WTC11 (cell line): ENCODE measurements at regions not wholly inside any gene's neighbourhood (a gene's known extent, or its start where the extent isn't known, plus 50 kb on each side); places are given as distances from the start of the nearest gene placed in this dataset.
A peak's percentile ranks its signal among the peaks of the same experiment; 100 is the strongest.

Source experiments
- ATAC-seq: fragments of 200-7000 bp; cut with Tn5 transposase; 2 replicates; pipeline ENCODE4 v1.10.0; 2021; ENCODE audit warnings: mild to moderate bottlenecking, moderate library complexity
- CTCF ChIA-PET: fragments of 300-600 bp; sonication (Branson Sonifier 250); formaldehyde crosslinking; loops from one replicate; lab custom pipeline; 2021; ENCODE audit warnings: antibody characterized with exemption; lab: Charles Lee
- POLR2A ChIA-PET: fragments of 350-600 bp; sonication (Branson Sonifier 250); formaldehyde crosslinking; loops from one replicate; lab custom pipeline; 2021; ENCODE audit warnings: antibody characterized with exemption; lab: Charles Lee
- DNase-seq: peaks from one replicate; pipeline ENCODE4 v3.0.0; 2021; ENCODE audit warnings: low spot score
- H3K27ac Mint-ChIP-seq: 2 replicates; pipeline ENCODE4 v1.8.0; 2021; ENCODE audit warnings: mixed read lengths
- H3K27me3 Mint-ChIP-seq: 2 replicates; pipeline ENCODE4 v1.8.0; 2021; ENCODE audit warnings: low read depth, mild to moderate bottlenecking, moderate library complexity, mixed read lengths
- H3K36me3 Mint-ChIP-seq: 2 replicates; pipeline ENCODE4 v1.8.0; 2021; ENCODE audit warnings: mixed read lengths
- H3K4me1 Mint-ChIP-seq: 2 replicates; pipeline ENCODE4 v1.8.0; 2022; ENCODE audit warnings: mixed read lengths
- H3K4me3 Mint-ChIP-seq: 2 replicates; pipeline ENCODE4 v1.8.0; 2021; ENCODE audit warnings: mild to moderate bottlenecking, moderate library complexity, mixed read lengths
- H3K9me3 Mint-ChIP-seq: 2 replicates; pipeline ENCODE4 v1.8.0; 2021; ENCODE audit warnings: mixed read lengths
- AFF4 ChIP-seq: sonication (generic); formaldehyde crosslinking; IDR thresholded peaks from 2 replicates; pipeline ENCODE4 v1.8.1; 2023; ENCODE audit warnings: mild to moderate bottlenecking, missing genetic modification reagents, borderline replicate concordance
- ATF6 ChIP-seq: sonication (generic); formaldehyde crosslinking; IDR thresholded peaks from 2 replicates; pipeline ENCODE4 v1.8.1; 2023; ENCODE audit warnings: mild to moderate bottlenecking, missing genetic modification reagents
- CDX4 ChIP-seq: fragments of 250-450 bp; sonication (Bioruptor Pico); IDR thresholded peaks from 2 replicates; pipeline ENCODE4 v1.9.0; 2021; ENCODE audit warnings: moderate library complexity, mild to moderate bottlenecking, inconsistent platforms, borderline replicate concordance
- CREM ChIP-seq: sonication (generic); formaldehyde crosslinking; IDR thresholded peaks from 2 replicates; pipeline ENCODE4 v1.8.1; 2022; ENCODE audit warnings: mild to moderate bottlenecking, missing genetic modification reagents, moderate library complexity
- EMX1 ChIP-seq: fragments of 250-450 bp; sonication (Bioruptor Pico); IDR thresholded peaks from 2 replicates; pipeline ENCODE4 v1.8.0; 2021; ENCODE audit warnings: mild to moderate bottlenecking
- FOXP1 ChIP-seq: sonication (generic); formaldehyde crosslinking; IDR thresholded peaks from 2 replicates; pipeline ENCODE4 v1.8.0; 2022; ENCODE audit warnings: missing genetic modification reagents, mild to moderate bottlenecking, moderate library complexity, borderline replicate concordance
- FOXP4 ChIP-seq: sonication (generic); formaldehyde crosslinking; IDR thresholded peaks from 2 replicates; pipeline ENCODE4 v1.8.0; 2022; ENCODE audit warnings: mild to moderate bottlenecking, missing genetic modification reagents
- GABPB1 ChIP-seq: sonication (generic); formaldehyde crosslinking; IDR thresholded peaks from 2 replicates; pipeline ENCODE4 v1.8.1; 2023; ENCODE audit warnings: mild to moderate bottlenecking, missing genetic modification reagents
- KAT7 ChIP-seq: sonication (generic); formaldehyde crosslinking; IDR thresholded peaks from 2 replicates; pipeline ENCODE4 v1.8.1; 2023; ENCODE audit warnings: missing genetic modification reagents, mild to moderate bottlenecking, borderline replicate concordance
- MXD4 ChIP-seq: fragments of 250-450 bp; sonication (Bioruptor Pico); IDR thresholded peaks from 2 replicates; pipeline ENCODE4 v1.8.0; 2021; ENCODE audit warnings: mild to moderate bottlenecking, moderate library complexity, borderline replicate concordance
- NR2C2 ChIP-seq: sonication (generic); formaldehyde crosslinking; IDR thresholded peaks from 2 replicates; pipeline ENCODE4 v1.8.0; 2022; ENCODE audit warnings: mild to moderate bottlenecking, missing genetic modification reagents
- PRRX2 ChIP-seq: fragments of 250-450 bp; sonication (Bioruptor Pico); IDR thresholded peaks from 2 replicates; pipeline ENCODE4 v1.8.0; 2021; ENCODE audit warnings: mild to moderate bottlenecking
- SMAD3 ChIP-seq: sonication (generic); formaldehyde crosslinking; IDR thresholded peaks from 2 replicates; pipeline ENCODE4 v1.8.0; 2022; ENCODE audit warnings: missing genetic modification reagents, mild to moderate bottlenecking, borderline replicate concordance
- SOX15 ChIP-seq: fragments of 250-450 bp; sonication (Bioruptor Pico); IDR thresholded peaks from 2 replicates; pipeline ENCODE4 v1.9.0; 2021; ENCODE audit warnings: mild to moderate bottlenecking
- TEAD1 ChIP-seq: sonication (generic); formaldehyde crosslinking; IDR thresholded peaks from 2 replicates; pipeline ENCODE4 v1.8.0; 2022; ENCODE audit warnings: mild to moderate bottlenecking, missing genetic modification reagents
- ZBTB21 ChIP-seq: sonication (generic); formaldehyde crosslinking; IDR thresholded peaks from 2 replicates; pipeline ENCODE4 v1.8.1; 2023; ENCODE audit warnings: mild to moderate bottlenecking, missing genetic modification reagents, borderline replicate concordance
- ZNF138 ChIP-seq: sonication (generic); formaldehyde crosslinking; conservative IDR thresholded peaks from 2 replicates; pipeline ENCODE4 v1.8.1; 2022; ENCODE audit warnings: mild to moderate bottlenecking, moderate library complexity, missing genetic modification reagents
- ZNF396 ChIP-seq: fragments of 250-450 bp; sonication (Bioruptor Pico); IDR thresholded peaks from 2 replicates; pipeline ENCODE4 v1.8.0; 2021; ENCODE audit warnings: mild to moderate bottlenecking, moderate library complexity, borderline replicate concordance
- ZNF416 ChIP-seq: fragments of 250-450 bp; sonication (Bioruptor Pico); IDR thresholded peaks from 2 replicates; pipeline ENCODE4 v1.9.0; 2021; ENCODE audit warnings: mild to moderate bottlenecking, inconsistent platforms
- ZNF425 ChIP-seq: fragments of 250-450 bp; sonication (Bioruptor Pico); conservative IDR thresholded peaks from 2 replicates; pipeline ENCODE4 v1.9.0; 2021; ENCODE audit warnings: mild to moderate bottlenecking

GRCh38 chr6:47157653-47158219, 115.6 kb upstream of the ADGRF1 start (continued):
- TF ChIP-seq EMX1 (no peak), ZNF425 (CRISPR knock-in tag) (no peak), ZNF396 (CRISPR knock-in tag) (no peak)

- ChIA-PET CTCF (no interaction called here), POLR2A (no interaction called here)
- DNase-seq (no peak), ATAC-seq (no peak)
- Mint-ChIP-seq H3K36me3 (no peaks in the 10 kb centered on the region), H3K27ac (no peak overlapping the region), H3K4me1 (peaks cover 12% of the 10 kb centered on the region), H3K9me3 (no peaks in the 10 kb centered on the region), H3K27me3 (no peaks in the 10 kb centered on the region; the same call in 1 of the 2 replicates), H3K4me3 (no peak overlapping the region)
- TF ChIP-seq PRRX2 (CRISPR knock-in tag) (no peak), EMX1 (no peak), GABPB1 (CRISPR knock-in tag) (peak; percentile 45; the same call in 1 of the 2 replicates), AFF4 (CRISPR knock-in tag) (no peak), CDX4 (CRISPR knock-in tag) (no peak), KAT7 (CRISPR knock-in tag) (no peak)
Observed at GRCh38 chr6:47157063-47157462, 114.9 kb upstream of the ADGRF1 start.

- Mint-ChIP-seq H3K27me3 (no peaks in the 10 kb centered on the region; the same call in 1 of the 2 replicates), H3K4me1 (peaks cover 12% of the 10 kb centered on the region), H3K36me3 (no peaks in the 10 kb centered on the region), H3K4me3 (no peak overlapping the region), H3K9me3 (0 out of 2 replicates have a peak, but pooled peaks cover 2% of the 10 kb centered on the region), H3K27ac (no peak overlapping the region)
- POLR2A ChIA-PET, result no interaction called here
- no peak for TF ChIP-seq ZBTB21
- no peak for TF ChIP-seq MXD4 (CRISPR knock-in tag)
- CTCF ChIA-PET, result interaction anchor here (1.0 kb wide), 1 partner anchor 59 kb away, joined by 4 read pairs; no protein-coding TSS in a partner anchor
- ATAC-seq (no peak), DNase-seq (no peak)
Observed at GRCh38 chr6:47156196-47156595, 114.1 kb upstream of the ADGRF1 start.

GRCh38 chr6:47153404-47153755, 111.2 kb upstream of the ADGRF1 start:
- no peak for DNase-seq
- no peak for ATAC-seq
- H3K36me3 Mint-ChIP-seq, result no peaks in the 10 kb centered on the region
- H3K4me1 Mint-ChIP-seq, result peaks cover 12% of the 10 kb centered on the region
- ChIA-PET CTCF (interaction anchor here (1.7 kb wide), 1 partner anchor 15 kb away, joined by 3 read pairs; no protein-coding TSS in a partner anchor), POLR2A (no interaction called here)
- 0 out of 2 replicates have a peak, but pooled peaks cover 3% of the 10 kb centered on the region for H3K9me3 Mint-ChIP-seq
- no peak overlapping the region for H3K4me3 Mint-ChIP-seq
- no peaks in the 10 kb centered on the region; the same call in 1 of the 2 replicates for H3K27me3 Mint-ChIP-seq
- no peak overlapping the region for H3K27ac Mint-ChIP-seq
- TF ChIP-seq ZNF416 (CRISPR knock-in tag), result no peak
- TF ChIP-seq CREM, result no peak
- no peak for TF ChIP-seq ZNF138 (CRISPR knock-in tag)
- no peak for TF ChIP-seq PRRX2 (CRISPR knock-in tag)
- TF ChIP-seq NR2C2 (CRISPR knock-in tag), result no peak
- TF ChIP-seq EMX1, result no peak
- TF ChIP-seq ZNF396 (CRISPR knock-in tag), result no peak
- no peak for TF ChIP-seq SMAD3 (CRISPR knock-in tag)
- no peak for TF ChIP-seq FOXP1
- TF ChIP-seq MXD4 (CRISPR knock-in tag), result no peak
- TF ChIP-seq SOX15, result no peak
- TF ChIP-seq TEAD1 (CRISPR knock-in tag), result no peak
- no peak for TF ChIP-seq ATF6 (CRISPR knock-in tag)
- TF ChIP-seq FOXP4 (CRISPR knock-in tag), result no peak
